ENCODE measurements at regions not wholly inside any gene's neighbourhood (a gene's known extent, or its start where the extent isn't known, plus 50 kb on each side); places are given as distances from the start of the nearest gene placed in this dataset.

DNA sequence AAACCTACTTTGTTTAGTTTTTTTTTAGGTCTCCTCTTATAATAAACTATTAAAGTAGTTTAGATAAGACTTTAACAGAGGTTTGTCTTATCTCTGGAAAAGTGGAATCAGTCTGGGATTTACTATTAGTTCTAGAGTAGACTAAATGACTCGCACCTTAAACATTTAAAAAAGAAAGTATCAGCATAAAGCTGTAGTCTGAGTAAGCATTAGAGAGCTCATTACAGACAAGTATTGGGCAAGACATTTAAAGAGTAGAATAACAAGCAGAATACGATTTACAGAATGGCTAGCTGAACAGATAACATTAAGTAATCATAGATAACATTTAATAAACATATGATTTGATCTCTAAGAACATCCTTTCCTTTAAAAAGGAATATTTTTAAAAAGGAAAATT, 226.0 kb upstream of the DMAC1 start:
- TF ChIP-seq, protein P1, sequence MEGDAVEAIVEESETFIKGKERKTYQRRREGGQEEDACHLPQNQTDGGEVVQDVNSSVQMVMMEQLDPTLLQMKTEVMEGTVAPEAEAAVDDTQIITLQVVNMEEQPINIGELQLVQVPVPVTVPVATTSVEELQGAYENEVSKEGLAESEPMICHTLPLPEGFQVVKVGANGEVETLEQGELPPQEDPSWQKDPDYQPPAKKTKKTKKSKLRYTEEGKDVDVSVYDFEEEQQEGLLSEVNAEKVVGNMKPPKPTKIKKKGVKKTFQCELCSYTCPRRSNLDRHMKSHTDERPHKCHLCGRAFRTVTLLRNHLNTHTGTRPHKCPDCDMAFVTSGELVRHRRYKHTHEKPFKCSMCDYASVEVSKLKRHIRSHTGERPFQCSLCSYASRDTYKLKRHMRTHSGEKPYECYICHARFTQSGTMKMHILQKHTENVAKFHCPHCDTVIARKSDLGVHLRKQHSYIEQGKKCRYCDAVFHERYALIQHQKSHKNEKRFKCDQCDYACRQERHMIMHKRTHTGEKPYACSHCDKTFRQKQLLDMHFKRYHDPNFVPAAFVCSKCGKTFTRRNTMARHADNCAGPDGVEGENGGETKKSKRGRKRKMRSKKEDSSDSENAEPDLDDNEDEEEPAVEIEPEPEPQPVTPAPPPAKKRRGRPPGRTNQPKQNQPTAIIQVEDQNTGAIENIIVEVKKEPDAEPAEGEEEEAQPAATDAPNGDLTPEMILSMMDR (conservative IDR thresholded peaks at IDR 0.05) = no peak
- DNase-seq (ENCODE audit: extremely low spot score, unreplicated experiment) = no peak
- no peaks in the 10 kb centered on the region for H3K36me3 Mint-ChIP-seq
- peaks cover 7% of the 10 kb centered on the region for H3K4me1 Mint-ChIP-seq (ENCODE audit: unreplicated experiment)
- H3K27me3 Mint-ChIP-seq = no peaks in the 10 kb centered on the region
- H3K9me3 Mint-ChIP-seq = no peaks in the 10 kb centered on the region
- H3K4me3 Mint-ChIP-seq = no peak overlapping the region
- no peak overlapping the region for H3K27ac Mint-ChIP-seq

DNA sequence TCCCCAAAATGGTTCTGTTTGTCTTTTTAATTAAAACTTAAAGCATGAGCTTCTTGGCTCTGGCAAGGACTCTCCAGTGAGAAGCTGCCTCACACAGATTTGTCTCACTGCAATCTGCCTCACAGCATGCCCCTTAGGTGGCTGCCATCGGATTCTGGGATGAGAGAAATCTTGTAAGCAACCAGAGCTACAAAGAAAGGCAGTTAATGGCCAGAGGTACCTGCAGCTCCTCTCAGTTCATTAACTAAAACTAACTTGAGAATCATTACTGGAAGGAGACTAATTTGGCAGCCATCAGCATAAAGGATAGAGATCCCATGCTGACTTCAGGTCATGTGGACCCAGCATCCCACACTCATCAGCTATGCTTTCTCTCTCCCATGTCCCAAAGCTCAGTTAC, 220.6 kb upstream of the DMAC1 start:
- H3K27ac Mint-ChIP-seq = no peak overlapping the region
- TF ChIP-seq, protein P1 (conservative IDR thresholded peaks at IDR 0.05) = no peak
- no peaks in the 10 kb centered on the region for H3K27me3 Mint-ChIP-seq
- DNase-seq (ENCODE audit: extremely low spot score, unreplicated experiment) = no peak
- H3K9me3 Mint-ChIP-seq = no peaks in the 10 kb centered on the region
- H3K36me3 Mint-ChIP-seq = no peaks in the 10 kb centered on the region
- no peaks in the 10 kb centered on the region for H3K4me1 Mint-ChIP-seq (ENCODE audit: unreplicated experiment)
- no peak overlapping the region for H3K4me3 Mint-ChIP-seq

DNA sequence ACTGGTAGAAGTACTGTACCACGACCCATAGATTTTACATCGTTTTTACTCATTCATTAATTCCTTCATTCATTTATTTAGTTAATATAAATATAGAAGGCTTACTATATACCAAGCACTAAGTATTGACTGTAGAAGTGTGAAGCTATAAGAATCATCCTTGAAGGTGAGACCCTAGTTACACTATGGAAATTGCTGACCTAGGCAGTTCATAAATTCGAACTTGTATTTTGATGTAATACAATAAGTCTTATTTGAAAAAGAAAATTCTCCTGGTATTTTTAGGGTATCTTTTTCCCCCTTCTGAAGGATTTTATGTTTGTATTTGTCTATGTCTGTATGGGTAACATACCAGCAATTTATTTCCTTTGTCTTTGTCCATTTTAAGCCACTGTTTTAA, 220.1 kb upstream of the DMAC1 start:
- H3K4me3 Mint-ChIP-seq = no peak overlapping the region
- no peaks in the 10 kb centered on the region for H3K27me3 Mint-ChIP-seq

DNA sequence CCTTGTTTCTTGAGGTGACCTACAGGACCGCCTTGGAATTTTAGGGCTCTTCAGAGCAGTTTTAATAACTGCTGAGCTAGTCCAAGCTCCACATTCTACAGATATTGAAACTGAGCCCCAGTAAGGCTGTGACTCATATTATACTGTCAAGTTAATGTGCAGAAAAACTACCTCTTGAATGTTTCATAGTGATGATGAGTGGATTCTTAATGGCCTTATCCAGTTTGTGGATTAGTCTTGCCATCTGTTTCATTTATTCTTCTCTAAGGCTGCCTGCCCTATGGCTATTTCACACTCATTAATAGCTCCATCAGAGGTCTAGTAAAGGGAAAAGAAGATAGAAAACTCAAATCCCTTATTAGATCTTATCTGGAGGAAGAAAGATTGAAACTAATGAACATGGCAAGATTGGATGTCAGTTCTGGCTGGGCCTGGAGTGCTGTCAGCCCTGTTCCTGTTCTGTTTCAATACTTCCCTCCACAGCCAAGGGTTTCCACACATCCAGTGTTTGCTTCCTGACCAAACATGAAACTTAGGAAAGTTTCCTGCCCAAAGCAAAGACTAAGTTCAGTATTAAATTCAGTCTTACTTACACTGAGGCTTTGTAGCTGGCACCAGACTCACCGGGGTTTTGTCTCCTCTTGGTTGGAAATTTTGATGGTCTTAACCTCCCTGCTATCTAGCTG, 215.6 kb upstream of the DMAC1 start:
- no peak for DNase-seq (ENCODE audit: extremely low spot score, unreplicated experiment)
- H3K4me1 Mint-ChIP-seq (ENCODE audit: unreplicated experiment) = peaks cover 9% of the 10 kb centered on the region
- no peak overlapping the region for H3K27ac Mint-ChIP-seq
- no peaks in the 10 kb centered on the region for H3K9me3 Mint-ChIP-seq
- no peaks in the 10 kb centered on the region for H3K27me3 Mint-ChIP-seq
- H3K4me3 Mint-ChIP-seq = no peak overlapping the region
- TF ChIP-seq, protein P1 (conservative IDR thresholded peaks at IDR 0.05) = no peak
- no peaks in the 10 kb centered on the region for H3K36me3 Mint-ChIP-seq

More for the DNA sequence above, 220.1 kb upstream of the DMAC1 start:
- H3K27ac Mint-ChIP-seq = no peak overlapping the region
- TF ChIP-seq, protein P1 (conservative IDR thresholded peaks at IDR 0.05) = no peak
- no peak for DNase-seq (ENCODE audit: extremely low spot score, unreplicated experiment)
- H3K36me3 Mint-ChIP-seq = no peaks in the 10 kb centered on the region
- no peaks in the 10 kb centered on the region for H3K4me1 Mint-ChIP-seq (ENCODE audit: unreplicated experiment)
- no peaks in the 10 kb centered on the region for H3K9me3 Mint-ChIP-seq

DNA sequence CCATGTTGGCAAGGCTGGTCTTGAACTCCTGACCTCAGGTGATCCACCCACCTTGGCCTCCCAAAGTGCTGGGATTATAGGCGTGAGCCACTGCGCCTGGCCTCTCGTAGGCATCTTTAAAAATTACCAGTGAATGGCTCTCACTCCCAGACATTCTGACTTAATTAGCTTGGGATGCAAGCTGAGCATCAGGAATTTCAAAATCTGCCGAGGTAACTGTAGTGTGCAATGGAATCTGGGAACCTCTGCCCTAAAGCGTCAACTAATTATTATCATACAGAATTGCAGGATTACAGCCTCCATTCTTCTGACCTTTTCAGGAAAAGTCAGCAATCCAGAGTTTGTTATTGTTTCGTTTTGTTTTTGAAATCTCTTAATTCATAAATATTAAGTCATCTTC, 213.4 kb upstream of the DMAC1 start:
- Mint-ChIP-seq H3K9me3 (no peaks in the 10 kb centered on the region), H3K27me3 (no peaks in the 10 kb centered on the region), H3K27ac (no peak overlapping the region), H3K4me3 (no peak overlapping the region), H3K36me3 (no peaks in the 10 kb centered on the region), H3K4me1 (ENCODE audit: unreplicated experiment) (peaks cover 9% of the 10 kb centered on the region)
- TF ChIP-seq, protein P1 (conservative IDR thresholded peaks at IDR 0.05) = no peak
- DNase-seq (ENCODE audit: extremely low spot score, unreplicated experiment) = no peak

All from type B pancreatic cell (in vitro differentiated cells).